A549 (cell line): ENCODE measurements at regions not wholly inside any gene's neighbourhood (a gene's known extent, or its start where the extent isn't known, plus 50 kb on each side); places are given as distances from the start of the nearest gene placed in this dataset.
"Not testable (repeated sequence)": the region's sequence is repeated elsewhere in the genome, so short reads cannot be mapped to it uniquely, and the experiment has no call there.

Experiments
- CBX8 ChIP-seq: fragments of 200-600 bp; sonication (generic); IDR thresholded peaks from 2 replicates; pipeline ENCODE4 v1.6.1; 2016
- CEBPB ChIP-seq, 2 experiments: fragments of >200 bp in 1 of 2; sonication (Bioruptor Twin) in 1 of 2; formaldehyde crosslinking in 1 of 2; IDR thresholded peaks; 2 replicates each; pipeline ENCODE4 v1.6.1; 2012 to 2016
- JUN ChIP-seq, 2 experiments: fragments of >200 bp; sonication (Bioruptor Twin); formaldehyde crosslinking; IDR thresholded peaks; 2 replicates in 1 of 2; 3 replicates in 1 of 2; pipeline ENCODE4 v1.6.1; 2016 to 2017
- POLR2A ChIP-seq: IDR thresholded peaks from 2 replicates; pipeline ENCODE4 v1.6.1; 2012; ENCODE audit warnings: mild to moderate bottlenecking, low read length
- RFX5 ChIP-seq: fragments of 450-650 bp; IDR thresholded peaks from 2 replicates; pipeline ENCODE4 v1.7.1; 2014; ENCODE audit warnings: antibody characterized with exemption, mild to moderate bottlenecking, moderate library complexity
- ZFP36 ChIP-seq: fragments of 450-650 bp; IDR thresholded peaks from 2 replicates; pipeline ENCODE4 v1.6.1; 2014; ENCODE audit warnings: borderline replicate concordance; ENCODE audit not compliant: partially characterized antibody
- TF ChIP-seq, protein P1 (sequence below): fragments of >200 bp; sonication (Bioruptor Twin); formaldehyde crosslinking; IDR thresholded peaks from 3 replicates; pipeline ENCODE4 v1.5.1; 2016

DNA sequence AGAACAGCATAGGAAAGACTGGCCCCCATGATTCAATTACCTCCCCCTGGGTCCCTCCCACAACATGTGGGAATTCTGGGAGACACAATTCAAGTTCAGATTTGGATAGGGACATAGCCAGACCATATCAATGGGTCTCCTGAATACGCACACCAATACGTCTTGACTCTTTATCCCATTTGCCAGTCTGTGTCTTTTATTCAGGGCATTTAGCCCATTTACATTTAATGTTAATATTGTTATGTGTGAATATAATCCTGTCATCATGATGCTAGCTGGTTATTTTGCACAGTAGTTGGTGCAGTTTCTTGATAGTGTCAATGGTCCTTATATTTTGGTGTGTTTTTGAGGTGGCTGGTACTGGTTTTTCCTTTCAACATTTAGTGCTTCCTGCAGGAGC lies 256.1 kb downstream of the ZNF608 start:
- TF ChIP-seq RFX5; ZFP36; JUN (IDR thresholded peaks at IDR 0.05); CEBPB (IDR thresholded peaks at IDR 0.05); CBX8; POLR2A: not testable (repeated sequence)
- TF ChIP-seq, protein P1, sequence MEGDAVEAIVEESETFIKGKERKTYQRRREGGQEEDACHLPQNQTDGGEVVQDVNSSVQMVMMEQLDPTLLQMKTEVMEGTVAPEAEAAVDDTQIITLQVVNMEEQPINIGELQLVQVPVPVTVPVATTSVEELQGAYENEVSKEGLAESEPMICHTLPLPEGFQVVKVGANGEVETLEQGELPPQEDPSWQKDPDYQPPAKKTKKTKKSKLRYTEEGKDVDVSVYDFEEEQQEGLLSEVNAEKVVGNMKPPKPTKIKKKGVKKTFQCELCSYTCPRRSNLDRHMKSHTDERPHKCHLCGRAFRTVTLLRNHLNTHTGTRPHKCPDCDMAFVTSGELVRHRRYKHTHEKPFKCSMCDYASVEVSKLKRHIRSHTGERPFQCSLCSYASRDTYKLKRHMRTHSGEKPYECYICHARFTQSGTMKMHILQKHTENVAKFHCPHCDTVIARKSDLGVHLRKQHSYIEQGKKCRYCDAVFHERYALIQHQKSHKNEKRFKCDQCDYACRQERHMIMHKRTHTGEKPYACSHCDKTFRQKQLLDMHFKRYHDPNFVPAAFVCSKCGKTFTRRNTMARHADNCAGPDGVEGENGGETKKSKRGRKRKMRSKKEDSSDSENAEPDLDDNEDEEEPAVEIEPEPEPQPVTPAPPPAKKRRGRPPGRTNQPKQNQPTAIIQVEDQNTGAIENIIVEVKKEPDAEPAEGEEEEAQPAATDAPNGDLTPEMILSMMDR, result not testable (repeated sequence)
